ENCODE measurements at regions not wholly inside any gene's neighbourhood (a gene's known extent, or its start where the extent isn't known, plus 50 kb on each side); places are given as distances from the start of the nearest gene placed in this dataset.

DNA sequence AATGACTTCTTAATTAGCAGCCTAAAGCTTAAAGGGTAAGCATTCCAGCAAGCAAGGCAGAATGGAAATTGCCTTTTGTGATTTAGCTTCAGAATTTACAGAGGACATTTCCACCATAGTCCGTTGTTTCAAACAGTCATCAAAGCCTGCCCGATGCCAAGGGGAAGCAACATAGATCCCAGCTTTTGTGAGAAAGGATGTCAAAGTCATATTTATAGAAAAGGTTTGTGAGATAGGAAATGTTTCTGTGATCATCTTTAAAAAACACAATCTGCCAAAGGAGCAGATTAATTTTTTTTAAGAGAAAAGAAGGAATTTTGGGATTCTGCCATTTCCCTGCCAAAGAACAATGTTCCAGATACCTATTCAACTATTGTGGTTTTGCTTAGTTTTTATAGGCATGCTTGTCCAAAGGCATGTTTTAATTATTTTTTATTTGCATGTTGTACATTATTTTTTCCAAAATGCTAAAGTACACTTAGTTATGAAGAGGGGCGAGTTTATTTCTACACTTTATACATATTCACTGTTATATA, 346.9 kb downstream of the ZNF608 start:
- TF ChIP-seq CSRNP3 (CRISPR knock-in tag; IDR thresholded peaks at IDR 0.05) (no peak), OSR1 (CRISPR knock-in tag; IDR thresholded peaks at IDR 0.05) (no peak)
